Liver (tissue), 8 donors: ENCODE measurements at regions not wholly inside any gene's neighbourhood (a gene's known extent, or its start where the extent isn't known, plus 50 kb on each side); places are given as distances from the start of the nearest gene placed in this dataset.

Experiments used
- DNase-seq: peaks from one replicate; pipeline ENCODE4 v3.0.0-alpha.2; 2017; ENCODE audit warnings: low spot score
- H3K27ac ChIP-seq, 2 donors: one replicate each; pipeline ENCODE4 v1.7.0; 2013; ENCODE audit warnings: inconsistent platforms in 2 of 2, low read length in 2 of 2, control low read depth in 1 of 2, low read depth in 1 of 2, mild to moderate bottlenecking in 1 of 2
- H3K27me3 ChIP-seq, 4 donors: one replicate each; pipeline versions ENCODE4 v1.6.1 to v1.7.0; 2013; ENCODE audit warnings: low read length in 3 of 4, inconsistent platforms in 1 of 4, mild to moderate bottlenecking in 1 of 4, moderate library complexity in 1 of 4; ENCODE audit not compliant: control insufficient read depth in 4 of 4, insufficient read depth in 4 of 4
- H3K36me3 ChIP-seq, 4 donors: one replicate each; pipeline versions ENCODE4 v1.6.1 to v1.7.0; 2013; ENCODE audit warnings: low read length in 3 of 4, mild to moderate bottlenecking in 3 of 4, low read depth in 1 of 4, moderate library complexity in 1 of 4; ENCODE audit not compliant: control insufficient read depth in 4 of 4, insufficient read depth in 3 of 4
- H3K4me1 ChIP-seq, 4 donors: one replicate each; pipeline versions ENCODE4 v1.6.1 to v1.7.0; 2013; ENCODE audit warnings: low read length in 3 of 4, mild to moderate bottlenecking in 3 of 4, moderate library complexity in 1 of 4; ENCODE audit not compliant: control insufficient read depth in 4 of 4, insufficient read depth in 4 of 4
- H3K4me3 ChIP-seq, 3 donors: one replicate each; pipeline versions ENCODE4 v1.6.1 to v1.7.0; 2013; ENCODE audit warnings: low read length in 3 of 3, control low read depth in 1 of 3, low read depth in 1 of 3, mild to moderate bottlenecking in 1 of 3
- H3K9ac ChIP-seq, 2 donors: one replicate each; pipeline ENCODE4 v1.7.0; 2013; ENCODE audit warnings: low read length in 2 of 2, mild to moderate bottlenecking in 2 of 2, moderate library complexity in 2 of 2, control low read depth in 1 of 2, low read depth in 1 of 2
- H3K9me3 ChIP-seq, 4 donors: one replicate each; pipeline versions ENCODE4 v1.6.1 to v1.7.0; 2013; ENCODE audit warnings: low read length in 3 of 4; ENCODE audit not compliant: control insufficient read depth in 4 of 4
- CTCF ChIP-seq: fragments of 150-350 bp; IDR thresholded peaks from 2 replicates; pipeline ENCODE4 v1.5.1; 2017; ENCODE audit warnings: improper control_type of control experiment, low read depth, low read length; ENCODE audit not compliant: missing input control
- FOXA2 ChIP-seq: IDR thresholded peaks from 2 replicates; pipeline ENCODE4 v1.6.1; 2016; ENCODE audit warnings: antibody characterized with exemption
- GABPA ChIP-seq, 2 donors: IDR thresholded peaks in 1 of 2; conservative IDR thresholded peaks in 1 of 2; 2 replicates each; pipeline ENCODE4 v1.6.1; 2016; ENCODE audit warnings: antibody characterized with exemption in 2 of 2, mild to moderate bottlenecking in 1 of 2, moderate library complexity in 1 of 2
- HNF4A ChIP-seq, 2 donors: conservative IDR thresholded peaks; 2 replicates each; pipeline ENCODE4 v1.6.1; 2016; ENCODE audit warnings: antibody characterized with exemption in 2 of 2, mild to moderate bottlenecking in 2 of 2
- HNF4G ChIP-seq: IDR thresholded peaks from 2 replicates; pipeline ENCODE4 v1.6.1; 2016; ENCODE audit warnings: antibody characterized with exemption
- JUND ChIP-seq, 2 donors: IDR thresholded peaks; 2 replicates each; pipeline ENCODE4 v1.6.1; 2016; ENCODE audit warnings: antibody characterized with exemption in 2 of 2
- MAX ChIP-seq: IDR thresholded peaks from 2 replicates; pipeline ENCODE4 v1.6.1; 2016; ENCODE audit warnings: antibody characterized with exemption
- NR2F2 ChIP-seq: IDR thresholded peaks from 2 replicates; pipeline ENCODE4 v1.6.1; 2016; ENCODE audit warnings: antibody characterized with exemption
- YY1 ChIP-seq: IDR thresholded peaks from 2 replicates; pipeline ENCODE4 v1.6.1; 2016; ENCODE audit warnings: antibody characterized with exemption, mild to moderate bottlenecking
- WGBS: extraction: QIAGEN DNeasy Blood & Tissue Kit; methylation state at CpG from one replicate; pipeline ENCODE4 v1.1.7; 2013; 5-methylcytosine and 5-hydroxymethylcytosine counted together
- TF ChIP-seq, protein P1 (sequence below): IDR thresholded peaks from 2 replicates; pipeline ENCODE4 v1.6.1; 2016; ENCODE audit warnings: antibody characterized with exemption, mild to moderate bottlenecking
- donor health status: healthy.
- donor health status: healthy.
- donor health status: healthy.
- donor health status: healthy.
- donor health status: healthy.

- H3K4me3 ChIP-seq: no peak overlapping the region
- no peak for DNase-seq
- H3K4me1 ChIP-seq: no peaks in the 10 kb centered on the region
- H3K9me3 ChIP-seq: no peaks in the 10 kb centered on the region
- no peaks in the 10 kb centered on the region for H3K36me3 ChIP-seq
- TF ChIP-seq HNF4A (conservative IDR thresholded peaks at IDR 0.05) (no peak), HNF4G (no peak)
- no peaks in the 10 kb centered on the region for H3K27me3 ChIP-seq
- H3K27ac ChIP-seq: no peak overlapping the region
- H3K9ac ChIP-seq: no peak overlapping the region
- 67% methylated on average over 2 of the region's 2 CpGs for WGBS
Measured at GRCh38 chr10:55320187-55320700, 519.2 kb upstream of the PCDH15 start.

DNA sequence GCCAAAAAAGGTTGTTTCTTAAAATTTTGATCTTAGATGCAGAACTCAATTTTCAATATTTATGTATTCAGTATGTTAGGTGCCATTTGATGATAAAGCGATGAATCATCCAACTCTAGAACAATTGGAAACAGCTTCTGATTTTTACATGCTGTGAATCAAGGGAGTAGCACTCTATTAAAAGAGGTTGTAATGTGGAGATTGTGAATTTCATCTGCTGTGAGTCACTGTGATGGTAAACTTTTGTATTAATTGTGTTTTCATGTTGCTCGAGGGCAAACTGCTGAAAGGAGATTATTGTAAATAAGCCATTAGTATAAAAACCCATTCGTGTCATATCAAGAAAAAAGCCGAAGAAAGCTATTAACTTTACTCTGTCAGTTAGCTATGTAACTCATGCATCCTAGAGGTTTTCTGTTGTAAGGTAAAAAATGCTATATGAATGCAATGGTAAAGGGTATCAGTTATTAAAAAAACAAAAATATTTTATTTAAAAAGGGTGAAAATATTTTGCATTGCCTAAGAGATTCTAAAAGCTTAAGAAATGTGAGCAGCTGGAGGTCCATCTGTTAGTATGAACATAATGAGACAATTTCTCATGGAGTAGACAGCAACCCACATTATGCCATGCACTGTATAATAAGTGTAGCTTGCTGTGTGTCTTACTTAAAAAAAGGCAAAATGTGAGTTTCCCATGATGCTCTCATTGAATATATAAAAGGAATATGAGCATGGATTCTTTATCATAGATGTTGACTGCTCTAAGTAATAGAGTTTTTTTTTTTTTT, 511.0 kb upstream of the PCDH15 start:
- TF ChIP-seq GABPA (IDR thresholded peaks at IDR 0.05 in 1 of 2, conservative IDR thresholded peaks at IDR 0.05 in 1 of 2) (no peak), CTCF (no peak), NR2F2 (no peak), MAX (no peak), JUND (IDR thresholded peaks at IDR 0.05) (no peak), YY1 (no peak)
- TF ChIP-seq, protein P1, sequence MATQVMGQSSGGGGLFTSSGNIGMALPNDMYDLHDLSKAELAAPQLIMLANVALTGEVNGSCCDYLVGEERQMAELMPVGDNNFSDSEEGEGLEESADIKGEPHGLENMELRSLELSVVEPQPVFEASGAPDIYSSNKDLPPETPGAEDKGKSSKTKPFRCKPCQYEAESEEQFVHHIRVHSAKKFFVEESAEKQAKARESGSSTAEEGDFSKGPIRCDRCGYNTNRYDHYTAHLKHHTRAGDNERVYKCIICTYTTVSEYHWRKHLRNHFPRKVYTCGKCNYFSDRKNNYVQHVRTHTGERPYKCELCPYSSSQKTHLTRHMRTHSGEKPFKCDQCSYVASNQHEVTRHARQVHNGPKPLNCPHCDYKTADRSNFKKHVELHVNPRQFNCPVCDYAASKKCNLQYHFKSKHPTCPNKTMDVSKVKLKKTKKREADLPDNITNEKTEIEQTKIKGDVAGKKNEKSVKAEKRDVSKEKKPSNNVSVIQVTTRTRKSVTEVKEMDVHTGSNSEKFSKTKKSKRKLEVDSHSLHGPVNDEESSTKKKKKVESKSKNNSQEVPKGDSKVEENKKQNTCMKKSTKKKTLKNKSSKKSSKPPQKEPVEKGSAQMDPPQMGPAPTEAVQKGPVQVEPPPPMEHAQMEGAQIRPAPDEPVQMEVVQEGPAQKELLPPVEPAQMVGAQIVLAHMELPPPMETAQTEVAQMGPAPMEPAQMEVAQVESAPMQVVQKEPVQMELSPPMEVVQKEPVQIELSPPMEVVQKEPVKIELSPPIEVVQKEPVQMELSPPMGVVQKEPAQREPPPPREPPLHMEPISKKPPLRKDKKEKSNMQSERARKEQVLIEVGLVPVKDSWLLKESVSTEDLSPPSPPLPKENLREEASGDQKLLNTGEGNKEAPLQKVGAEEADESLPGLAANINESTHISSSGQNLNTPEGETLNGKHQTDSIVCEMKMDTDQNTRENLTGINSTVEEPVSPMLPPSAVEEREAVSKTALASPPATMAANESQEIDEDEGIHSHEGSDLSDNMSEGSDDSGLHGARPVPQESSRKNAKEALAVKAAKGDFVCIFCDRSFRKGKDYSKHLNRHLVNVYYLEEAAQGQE: no peak
- Histone ChIP-seq H3K9me3 (no peaks in the 10 kb centered on the region), H3K27me3 (no peaks in the 10 kb centered on the region), H3K36me3 (no peaks in the 10 kb centered on the region), H3K27ac (no peak overlapping the region), H3K4me1 (no peaks in the 10 kb centered on the region), H3K4me3 (no peak overlapping the region), H3K9ac (no peak overlapping the region)
- DNase-seq: no peak
- 79% methylated on average over 4 of the region's 4 CpGs for WGBS

DNA sequence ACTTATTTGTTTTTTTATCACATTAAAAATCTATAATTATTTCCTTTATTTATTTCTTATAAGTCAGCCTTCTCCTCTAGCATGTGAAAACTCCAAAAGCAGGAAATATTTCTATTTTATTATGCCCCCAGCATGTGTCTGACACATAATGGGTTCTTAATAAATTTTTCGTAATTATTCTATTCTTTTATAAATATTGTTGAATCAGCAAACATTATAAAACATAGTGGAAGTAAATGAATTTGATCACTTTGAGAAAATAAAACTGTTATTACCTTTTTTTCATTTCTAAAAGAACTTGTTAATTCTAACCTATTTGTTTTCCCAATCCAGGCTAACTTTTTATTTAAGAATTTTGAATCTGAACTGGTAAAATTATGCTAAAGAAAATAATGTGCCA, 509.1 kb upstream of the PCDH15 start:
- Histone ChIP-seq H3K9me3 (no peaks in the 10 kb centered on the region), H3K9ac (no peak overlapping the region), H3K27ac (no peak overlapping the region), H3K4me1 (no peaks in the 10 kb centered on the region), H3K27me3 (no peaks in the 10 kb centered on the region), H3K36me3 (no peaks in the 10 kb centered on the region), H3K4me3 (no peak overlapping the region)
- WGBS: 70% methylated on average over 1 of the region's 1 CpG
- no peak for DNase-seq
- no peak for TF ChIP-seq FOXA2
- TF ChIP-seq CTCF: no peak
- TF ChIP-seq YY1: no peak
- TF ChIP-seq HNF4A (conservative IDR thresholded peaks at IDR 0.05): no peak
- no peak for TF ChIP-seq MAX
